GM23338 (cell line): ENCODE measurements at regions not wholly inside any gene's neighbourhood (a gene's known extent, or its start where the extent isn't known, plus 50 kb on each side); places are given as distances from the start of the nearest gene placed in this dataset.

Experiments
- ATAC-seq: fragments of 200-7000 bp; cut with Tn5 transposase; 3 replicates; pipeline ENCODE4 v1.9.1; 2020
- DNase-seq: peaks from one replicate; pipeline ENCODE4 v3.0.0-alpha.2; 2015; ENCODE audit warnings: low spot score
- H2AFZ ChIP-seq: fragments of 200-600 bp; sonication (generic); 2 replicates; pipeline ENCODE4 v1.8.0; 2016; ENCODE audit warnings: antibody characterized with exemption, mild to moderate bottlenecking, moderate library complexity
- H3F3A ChIP-seq: fragments of 200-600 bp; sonication (generic); replicated peaks from 2 replicates; pipeline ENCODE4 v1.8.0; 2017; ENCODE audit warnings: antibody characterized with exemption, mixed run types, low read depth
- H3K27ac ChIP-seq: fragments of 200-600 bp; sonication (generic); 2 replicates; pipeline ENCODE4 v1.6.1; 2016; ENCODE audit warnings: low read depth
- H3K27me3 ChIP-seq: fragments of 200-600 bp; sonication (generic); 2 replicates; pipeline ENCODE4 v1.8.0; 2016; ENCODE audit warnings: mild to moderate bottlenecking, mixed run types, moderate library complexity; ENCODE audit not compliant: insufficient read depth
- H3K36me3 ChIP-seq: fragments of 200-600 bp; sonication (generic); 2 replicates; pipeline ENCODE4 v1.8.0; 2016; ENCODE audit warnings: mild to moderate bottlenecking; ENCODE audit not compliant: insufficient read depth
- H3K4me1 ChIP-seq: fragments of 200-600 bp; sonication (generic); 2 replicates; pipeline ENCODE4 v1.8.0; 2016; ENCODE audit warnings: mild to moderate bottlenecking, moderate library complexity; ENCODE audit not compliant: insufficient read depth
- H3K4me2 ChIP-seq: fragments of 200-600 bp; sonication (generic); 2 replicates; pipeline ENCODE4 v1.7.1; 2017; ENCODE audit warnings: mixed run types
- H3K4me3 ChIP-seq: fragments of 200-600 bp; sonication (generic); 2 replicates; pipeline ENCODE4 v1.6.1; 2016; ENCODE audit warnings: mixed run types
- H3K79me2 ChIP-seq: fragments of 200-600 bp; sonication (generic); replicated peaks from 2 replicates; pipeline ENCODE4 v1.8.0; 2017; ENCODE audit warnings: mild to moderate bottlenecking; ENCODE audit not compliant: insufficient read depth
- H3K9me2 ChIP-seq: fragments of 200-600 bp; sonication (generic); 2 replicates; pipeline ENCODE4 v1.8.0; 2017; ENCODE audit not compliant: insufficient read depth
- H4K20me1 ChIP-seq: fragments of 200-600 bp; sonication (generic); replicated peaks from 2 replicates; pipeline ENCODE4 v1.8.0; 2017; ENCODE audit warnings: mild to moderate bottlenecking; ENCODE audit not compliant: insufficient read depth
- H3K27ac Mint-ChIP-seq: 2 replicates; pipeline ENCODE4 v1.8.0; 2020; ENCODE audit warnings: inconsistent platforms, mild to moderate bottlenecking, moderate library complexity, mixed read lengths
- H3K27me3 Mint-ChIP-seq: 3 replicates; pipeline ENCODE4 v1.8.0; 2022; ENCODE audit warnings: low read depth, mild to moderate bottlenecking, moderate library complexity, mixed read lengths, inconsistent platforms; ENCODE audit not compliant: insufficient read depth, poor library complexity
- H3K36me3 Mint-ChIP-seq: 3 replicates; pipeline ENCODE4 v1.8.0; 2021; ENCODE audit warnings: low read depth, mild to moderate bottlenecking, inconsistent platforms, moderate library complexity, mixed read lengths
- H3K4me1 Mint-ChIP-seq: 3 replicates; pipeline ENCODE4 v1.8.0; 2020; ENCODE audit warnings: mild to moderate bottlenecking, inconsistent platforms, mixed read lengths
- H3K4me3 Mint-ChIP-seq: 3 replicates; pipeline ENCODE4 v1.8.0; 2021; ENCODE audit warnings: moderate library complexity, mild to moderate bottlenecking, inconsistent platforms, mixed read lengths
- H3K9me3 Mint-ChIP-seq: 3 replicates; pipeline ENCODE4 v1.8.0; 2020; ENCODE audit warnings: moderate library complexity, mild to moderate bottlenecking, inconsistent platforms, mixed read lengths
- CREB1 ChIP-seq: fragments of 250-450 bp; sonication (Bioruptor Pico); IDR thresholded peaks from 2 replicates; pipeline ENCODE4 v1.5.0; 2020; ENCODE audit warnings: low read depth, mild to moderate bottlenecking, moderate library complexity
- CTCF ChIP-seq, 2 experiments: fragments of 200-600 bp in 1 of 2; sonication (generic) in 1 of 2; conservative IDR thresholded peaks; 2 replicates each; pipeline versions ENCODE4 v1.5.1 to v1.6.1; 2016 to 2017; ENCODE audit warnings: antibody characterized with exemption in 2 of 2, low read depth in 2 of 2, mild to moderate bottlenecking in 2 of 2, moderate library complexity in 1 of 2
- ETS1 ChIP-seq: IDR thresholded peaks from 2 replicates; pipeline ENCODE4 v1.6.1; 2016; ENCODE audit warnings: antibody characterized with exemption
- EZH2 ChIP-seq: fragments of 200-600 bp; sonication (generic); IDR thresholded peaks from one replicate; pipeline ENCODE4 v1.8.0; 2017; ENCODE audit warnings: antibody characterized with exemption, mild to moderate bottlenecking, low read depth; ENCODE audit not compliant: unreplicated experiment
- EZH2phosphoT487 ChIP-seq: fragments of 200-600 bp; sonication (generic); IDR thresholded peaks from one replicate; pipeline ENCODE4 v1.8.1; 2018; ENCODE audit warnings: antibody characterized with exemption; ENCODE audit not compliant: unreplicated experiment
- JUNB ChIP-seq: IDR thresholded peaks from one replicate; pipeline ENCODE4 v1.6.1; 2016; ENCODE audit warnings: antibody characterized with exemption; ENCODE audit not compliant: unreplicated experiment
- NANOG ChIP-seq: IDR thresholded peaks from 2 replicates; pipeline ENCODE4 v1.6.1; 2016; ENCODE audit warnings: antibody characterized with exemption, borderline replicate concordance
- POLR2AphosphoS5 ChIP-seq: IDR thresholded peaks from 2 replicates; pipeline ENCODE4 v1.6.1; 2016; ENCODE audit warnings: antibody characterized with exemption, low read depth
- REST ChIP-seq: IDR thresholded peaks from one replicate; pipeline ENCODE4 v1.6.1; 2018; ENCODE audit warnings: antibody characterized with exemption; ENCODE audit not compliant: unreplicated experiment
- STAT1 ChIP-seq: IDR thresholded peaks from one replicate; pipeline ENCODE4 v1.6.1; 2016; ENCODE audit warnings: antibody characterized with exemption; ENCODE audit not compliant: unreplicated experiment
- ZNF114 ChIP-seq: fragments of 250-450 bp; sonication (Bioruptor Pico); IDR thresholded peaks from 2 replicates; pipeline ENCODE4 v1.5.0; 2020; ENCODE audit warnings: mild to moderate bottlenecking, moderate library complexity
- ZNF331 ChIP-seq: fragments of 250-450 bp; sonication (Bioruptor Pico); IDR thresholded peaks from 2 replicates; pipeline ENCODE4 v1.5.0; 2020; ENCODE audit warnings: low read depth, mild to moderate bottlenecking, moderate library complexity

GRCh38 chr9:82680179-82680935 is 382.6 kb downstream of the RASEF start:
- ATAC-seq: 0 out of 3 replicates have a peak, but pooled peaks have one; percentile 23
- Mint-ChIP-seq H3K36me3 (no peaks in the 10 kb centered on the region), H3K4me3 (no peak overlapping the region), H3K4me1 (no peaks in the 10 kb centered on the region), H3K27me3 (peaks cover 1% of the 10 kb centered on the region), H3K27ac (no peak overlapping the region; the same call in 1 of the 2 replicates), H3K9me3 (peaks cover 2% of the 10 kb centered on the region; the same call in 1 of the 3 replicates)
- no peak for DNase-seq
- TF ChIP-seq EZH2: no peak
- TF ChIP-seq CREB1 (CRISPR knock-in tag): no peak
- no peak for TF ChIP-seq REST
- no peak for TF ChIP-seq EZH2phosphoT487
- no peak for TF ChIP-seq POLR2AphosphoS5
- TF ChIP-seq JUNB: no peak
- H4K20me1 ChIP-seq: no peaks in the 10 kb centered on the region
- no peaks in the 10 kb centered on the region for H3K36me3 ChIP-seq
- no peak overlapping the region for H3K4me3 ChIP-seq
- no peaks in the 10 kb centered on the region for H3K27me3 ChIP-seq
- H2AFZ ChIP-seq: no peak overlapping the region
- no peak overlapping the region for H3K27ac ChIP-seq
- H3K4me1 ChIP-seq: 0 out of 2 replicates have a peak, but pooled peaks cover 4% of the 10 kb centered on the region
- no peaks in the 10 kb centered on the region for H3K79me2 ChIP-seq
- H3K4me2 ChIP-seq: no peak overlapping the region
- H3F3A ChIP-seq: no peaks in the 10 kb centered on the region
- H3K9me2 ChIP-seq: peaks cover 13% of the 10 kb centered on the region

DNA sequence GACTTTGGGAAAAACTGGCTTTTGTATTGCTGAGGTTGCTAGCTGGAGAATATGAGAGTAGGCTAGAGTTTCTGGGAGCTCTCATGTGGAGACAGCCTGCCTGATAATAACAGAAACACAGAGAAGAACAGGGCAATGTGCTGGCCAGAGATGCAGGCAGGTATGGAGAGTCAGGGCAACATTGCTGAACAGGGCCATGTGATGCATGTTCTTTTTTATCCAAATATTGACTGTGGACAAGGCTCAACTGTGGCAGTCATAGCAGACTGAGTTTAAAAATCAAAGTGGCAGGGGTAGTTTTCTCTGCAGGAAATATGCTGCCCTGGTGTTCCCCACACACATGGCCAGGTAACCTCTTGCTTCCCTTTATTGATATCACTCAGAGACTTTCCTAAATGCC is 381.1 kb downstream of the RASEF start:
- Mint-ChIP-seq H3K27ac (no peak overlapping the region), H3K4me1 (no peaks in the 10 kb centered on the region), H3K27me3 (peaks cover 1% of the 10 kb centered on the region), H3K9me3 (peaks cover 7% of the 10 kb centered on the region; the same call in 1 of the 3 replicates), H3K4me3 (no peak overlapping the region), H3K36me3 (no peaks in the 10 kb centered on the region)
- no peaks in the 10 kb centered on the region for H3K27me3 ChIP-seq
- no peaks in the 10 kb centered on the region for H3F3A ChIP-seq
- ATAC-seq: no peak
- 0 out of 2 replicates have a peak, but pooled peaks cover 4% of the 10 kb centered on the region for H3K4me1 ChIP-seq
- H3K9me2 ChIP-seq: peaks cover 14% of the 10 kb centered on the region
- H3K27ac ChIP-seq: no peak overlapping the region
- H3K4me3 ChIP-seq: no peak overlapping the region
- peak overlapping the region; percentile 80; the same call in 1 of the 2 replicates for H2AFZ ChIP-seq
- no peaks in the 10 kb centered on the region for H3K36me3 ChIP-seq
- no peaks in the 10 kb centered on the region for H3K79me2 ChIP-seq
- DNase-seq: no peak
- H3K4me2 ChIP-seq: no peak overlapping the region
- no peaks in the 10 kb centered on the region for H4K20me1 ChIP-seq
- no peak for TF ChIP-seq CREB1 (CRISPR knock-in tag)
- TF ChIP-seq CTCF (conservative IDR thresholded peaks at IDR 0.05; ENCODE audit: low read depth in 2 of 2): no peak
- no peak for TF ChIP-seq NANOG
- TF ChIP-seq ZNF114 (CRISPR knock-in tag): no peak
- no peak for TF ChIP-seq JUNB
- TF ChIP-seq STAT1: no peak
- TF ChIP-seq REST: no peak
- no peak for TF ChIP-seq ZNF331 (CRISPR knock-in tag)
- no peak for TF ChIP-seq ETS1
